ENCODE measurements at regions not wholly inside any gene's neighbourhood (a gene's known extent, or its start where the extent isn't known, plus 50 kb on each side); places are given as distances from the start of the nearest gene placed in this dataset.

- H3K4me3 ChIP-seq (ENCODE audit: low read depth, low read length): no peak overlapping the region
- no peak for DNase-seq (ENCODE audit: low read depth)
- no peak for TF ChIP-seq POLR2A (IDR thresholded peaks at IDR 0.05; ENCODE audit: extremely low read depth, insufficient read length)
- TF ChIP-seq, protein P1, sequence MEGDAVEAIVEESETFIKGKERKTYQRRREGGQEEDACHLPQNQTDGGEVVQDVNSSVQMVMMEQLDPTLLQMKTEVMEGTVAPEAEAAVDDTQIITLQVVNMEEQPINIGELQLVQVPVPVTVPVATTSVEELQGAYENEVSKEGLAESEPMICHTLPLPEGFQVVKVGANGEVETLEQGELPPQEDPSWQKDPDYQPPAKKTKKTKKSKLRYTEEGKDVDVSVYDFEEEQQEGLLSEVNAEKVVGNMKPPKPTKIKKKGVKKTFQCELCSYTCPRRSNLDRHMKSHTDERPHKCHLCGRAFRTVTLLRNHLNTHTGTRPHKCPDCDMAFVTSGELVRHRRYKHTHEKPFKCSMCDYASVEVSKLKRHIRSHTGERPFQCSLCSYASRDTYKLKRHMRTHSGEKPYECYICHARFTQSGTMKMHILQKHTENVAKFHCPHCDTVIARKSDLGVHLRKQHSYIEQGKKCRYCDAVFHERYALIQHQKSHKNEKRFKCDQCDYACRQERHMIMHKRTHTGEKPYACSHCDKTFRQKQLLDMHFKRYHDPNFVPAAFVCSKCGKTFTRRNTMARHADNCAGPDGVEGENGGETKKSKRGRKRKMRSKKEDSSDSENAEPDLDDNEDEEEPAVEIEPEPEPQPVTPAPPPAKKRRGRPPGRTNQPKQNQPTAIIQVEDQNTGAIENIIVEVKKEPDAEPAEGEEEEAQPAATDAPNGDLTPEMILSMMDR (IDR thresholded peaks at IDR 0.05; ENCODE audit: low read depth, low read length): no peak
- no peak for TF ChIP-seq MAX (IDR thresholded peaks at IDR 0.05; ENCODE audit: low read depth, low read length)
- TF ChIP-seq MYC (IDR thresholded peaks at IDR 0.05; ENCODE audit: low read depth, low read length): no peak
Measured at GRCh38 chrX:150051096-150051495, 112.8 kb upstream of the EOLA2 start.

DNA sequence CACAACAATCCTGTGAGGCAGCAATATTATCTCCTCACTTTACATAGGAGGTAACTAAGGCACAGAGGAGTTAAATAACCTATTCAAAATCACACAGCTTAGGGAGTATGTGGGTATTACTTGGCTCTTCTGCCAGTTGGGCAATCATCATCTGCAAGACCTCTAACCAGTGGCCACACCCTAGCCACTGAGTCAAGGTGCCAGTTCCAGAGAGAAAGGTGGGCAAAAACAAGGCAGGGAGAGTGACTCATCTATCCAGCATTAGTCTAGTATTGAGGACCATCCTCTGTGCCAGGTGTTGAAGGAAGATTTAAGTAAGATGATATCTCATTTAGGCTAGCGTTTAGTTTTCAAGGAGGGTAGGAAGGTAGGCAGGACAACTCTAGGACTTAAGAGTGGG is 113.9 kb upstream of the EOLA2 start:
- no peak for TF ChIP-seq POLR2A (IDR thresholded peaks at IDR 0.05; ENCODE audit: extremely low read depth, insufficient read length)
- TF ChIP-seq MYC (IDR thresholded peaks at IDR 0.05; ENCODE audit: low read depth, low read length): no peak
- TF ChIP-seq, protein P1 (IDR thresholded peaks at IDR 0.05; ENCODE audit: low read depth, low read length): no peak
- no peak for TF ChIP-seq MAX (IDR thresholded peaks at IDR 0.05; ENCODE audit: low read depth, low read length)
- DNase-seq (ENCODE audit: low read depth): no peak
- H3K4me3 ChIP-seq (ENCODE audit: low read depth, low read length): no peak overlapping the region

DNA sequence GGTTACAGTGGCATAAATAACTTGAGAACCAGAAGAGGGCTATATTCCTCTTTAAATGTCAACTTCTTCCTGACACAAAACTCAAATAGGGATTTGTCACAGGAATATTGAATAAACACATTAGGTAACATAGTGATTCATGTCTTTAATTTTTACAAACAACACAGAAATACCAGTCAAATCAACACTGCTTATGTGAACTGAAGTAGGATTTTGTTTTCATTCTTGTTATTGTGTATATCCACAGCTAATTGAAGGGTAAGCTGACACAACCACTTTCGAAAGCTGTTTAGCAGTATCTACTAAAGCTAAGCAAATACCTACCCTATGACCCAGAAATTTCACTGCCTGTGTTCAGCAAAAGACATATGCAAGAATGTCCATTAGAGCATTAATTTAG is 120.4 kb upstream of the EOLA2 start:
- DNase-seq (ENCODE audit: low read depth): no peak
- no peak overlapping the region for H3K4me3 ChIP-seq (ENCODE audit: low read depth, low read length)
- TF ChIP-seq, protein P1 (IDR thresholded peaks at IDR 0.05; ENCODE audit: low read depth, low read length): no peak
- TF ChIP-seq MYC (IDR thresholded peaks at IDR 0.05; ENCODE audit: low read depth, low read length): no peak
- TF ChIP-seq MAX (IDR thresholded peaks at IDR 0.05; ENCODE audit: low read depth, low read length): no peak
- TF ChIP-seq POLR2A (IDR thresholded peaks at IDR 0.05; ENCODE audit: extremely low read depth, insufficient read length): no peak

GRCh38 chrX:150060406-150060805 is 122.1 kb upstream of the EOLA2 start:
- no peak overlapping the region for H3K4me3 ChIP-seq (ENCODE audit: low read depth, low read length)
- TF ChIP-seq MYC (IDR thresholded peaks at IDR 0.05; ENCODE audit: low read depth, low read length): no peak
- TF ChIP-seq POLR2A (IDR thresholded peaks at IDR 0.05; ENCODE audit: extremely low read depth, insufficient read length): no peak
- no peak for TF ChIP-seq MAX (IDR thresholded peaks at IDR 0.05; ENCODE audit: low read depth, low read length)
- TF ChIP-seq, protein P1 (IDR thresholded peaks at IDR 0.05; ENCODE audit: low read depth, low read length): no peak

GRCh38 chrX:150062292-150063137 is 124.2 kb upstream of the EOLA2 start:
- DNase-seq (ENCODE audit: low read depth): peak; percentile 17
- TF ChIP-seq MYC (IDR thresholded peaks at IDR 0.05; ENCODE audit: low read depth, low read length) (no peak), POLR2A (IDR thresholded peaks at IDR 0.05; ENCODE audit: extremely low read depth, insufficient read length) (no peak), MAX (IDR thresholded peaks at IDR 0.05; ENCODE audit: low read depth, low read length) (no peak)
- TF ChIP-seq, protein P1 (IDR thresholded peaks at IDR 0.05; ENCODE audit: low read depth, low read length): no peak
- H3K4me3 ChIP-seq (ENCODE audit: low read depth, low read length): no peak overlapping the region

More at GRCh38 chrX:150060406-150060805, 122.1 kb upstream of the EOLA2 start:
- DNase-seq (ENCODE audit: low read depth): no peak
